ENCODE measurements at regions not wholly inside any gene's neighbourhood (a gene's known extent, or its start where the extent isn't known, plus 50 kb on each side); places are given as distances from the start of the nearest gene placed in this dataset.

- TF ChIP-seq GABPA (IDR thresholded peaks at IDR 0.05; ENCODE audit: low read depth) (0 out of 2 replicates have a peak, but pooled peaks have one; percentile 23), CTCF (IDR thresholded peaks at IDR 0.05; ENCODE audit: insufficient read depth, low read length) (no peak)
- no peak overlapping the region for H3K27ac ChIP-seq (replicated peaks)
- no peak for DNase-seq (ENCODE audit: low read depth in 1 of 2, low spot score in 1 of 2)
- H3K4me3 ChIP-seq (replicated peaks; ENCODE audit: insufficient read depth, low read length), result no peak overlapping the region
- H3K27me3 ChIP-seq (ENCODE audit: insufficient read depth, poor library complexity, severe bottlenecking), result no peaks in the 10 kb centered on the region
Measured at GRCh38 chr17:59483860-59484259, 81.5 kb upstream of the DHX40 start.

GRCh38 chr17:59485015-59485414, 80.4 kb upstream of the DHX40 start:
- H3K27me3 ChIP-seq (ENCODE audit: insufficient read depth, poor library complexity, severe bottlenecking), result no peaks in the 10 kb centered on the region
- DNase-seq (ENCODE audit: low read depth in 1 of 2, low spot score in 1 of 2), result no peak
- no peak overlapping the region for H3K27ac ChIP-seq (replicated peaks)
- H3K4me3 ChIP-seq (replicated peaks; ENCODE audit: insufficient read depth, low read length), result no peak overlapping the region
- TF ChIP-seq CTCF (IDR thresholded peaks at IDR 0.05; ENCODE audit: insufficient read depth, low read length) (no peak), GABPA (IDR thresholded peaks at IDR 0.05; ENCODE audit: low read depth) (no peak), POLR2AphosphoS5 (IDR thresholded peaks at IDR 0.05; ENCODE audit: low read depth) (no peak)

GRCh38 chr17:59485946-59486345, 79.5 kb upstream of the DHX40 start:
- TF ChIP-seq REST (IDR thresholded peaks at IDR 0.05; ENCODE audit: insufficient replicate concordance, low read depth) (no peak), POLR2AphosphoS5 (IDR thresholded peaks at IDR 0.05; ENCODE audit: low read depth) (no peak), CTCF (IDR thresholded peaks at IDR 0.05; ENCODE audit: insufficient read depth, low read length) (no peak), GABPA (IDR thresholded peaks at IDR 0.05; ENCODE audit: low read depth) (no peak), SPI1 (IDR thresholded peaks at IDR 0.05; ENCODE audit: borderline replicate concordance, low read depth) (no peak)
- Histone ChIP-seq H3K4me3 (replicated peaks; ENCODE audit: insufficient read depth, low read length) (no peak overlapping the region), H3K27ac (replicated peaks) (no peak overlapping the region), H3K27me3 (ENCODE audit: insufficient read depth, poor library complexity, severe bottlenecking) (no peaks in the 10 kb centered on the region)
- no peak for DNase-seq (ENCODE audit: low read depth in 1 of 2, low spot score in 1 of 2)

GRCh38 chr17:59487161-59487873, 78.1 kb upstream of the DHX40 start:
- no peak for DNase-seq (ENCODE audit: low read depth in 1 of 2, low spot score in 1 of 2)
- no peak overlapping the region for H3K27ac ChIP-seq (replicated peaks)
- TF ChIP-seq POLR2AphosphoS5 (IDR thresholded peaks at IDR 0.05; ENCODE audit: low read depth) (no peak), SPI1 (IDR thresholded peaks at IDR 0.05; ENCODE audit: borderline replicate concordance, low read depth) (no peak), GABPA (IDR thresholded peaks at IDR 0.05; ENCODE audit: low read depth) (no peak), CTCF (IDR thresholded peaks at IDR 0.05; ENCODE audit: insufficient read depth, low read length) (no peak), REST (IDR thresholded peaks at IDR 0.05; ENCODE audit: insufficient replicate concordance, low read depth) (no peak)
- H3K4me3 ChIP-seq (replicated peaks; ENCODE audit: insufficient read depth, low read length), result no peak overlapping the region
- no peaks in the 10 kb centered on the region for H3K27me3 ChIP-seq (ENCODE audit: insufficient read depth, poor library complexity, severe bottlenecking)
